Activated CD8-positive, alpha-beta memory T cell treated with anti-CD3 and anti-CD28 coated beads, Interleukin-2, amount 50 U/mL, for 24 hours (primary cell): ENCODE measurements at regions not wholly inside any gene's neighbourhood (a gene's known extent, or its start where the extent isn't known, plus 50 kb on each side); places are given as distances from the start of the nearest gene placed in this dataset.

Source experiments
- DNase-seq: peaks from one replicate; pipeline ENCODE4 v3.0.0-alpha.2; 2020; ENCODE audit errors: extremely low read depth

- no peak for DNase-seq
Observed at GRCh38 chr3:189117087-189117486, 54.7 kb upstream of the TPRG1 start.

- DNase-seq: no peak
Observed at GRCh38 chr3:189118896-189119295, 52.9 kb upstream of the TPRG1 start.

- DNase-seq: no peak
Observed at GRCh38 chr3:189119950-189120349, 51.8 kb upstream of the TPRG1 start.

GRCh38 chr3:189121092-189121491 lies 50.7 kb upstream of the TPRG1 start:
- no peak for DNase-seq
